ENCODE measurements at regions not wholly inside any gene's neighbourhood (a gene's known extent, or its start where the extent isn't known, plus 50 kb on each side); places are given as distances from the start of the nearest gene placed in this dataset.

DNA sequence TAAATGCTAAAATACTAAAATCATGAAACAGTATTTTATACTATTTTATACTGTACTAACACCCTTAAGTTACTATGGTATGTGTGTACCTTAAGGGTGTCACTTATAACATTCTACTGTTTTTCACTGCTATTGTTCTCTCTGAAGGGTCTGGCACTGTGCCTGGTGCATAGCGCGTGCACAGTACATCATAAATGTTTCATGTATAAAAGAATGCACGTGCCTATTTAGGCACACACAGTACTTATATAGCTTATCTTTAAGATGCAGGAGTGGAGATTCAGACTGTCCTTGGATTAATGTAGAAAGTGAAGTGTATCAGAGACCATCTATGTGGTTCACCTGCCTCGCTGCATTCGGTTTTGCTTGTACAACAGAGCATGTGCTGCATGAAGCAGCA is 64.0 kb upstream of the SGK1 start:
- TF ChIP-seq, protein P1, sequence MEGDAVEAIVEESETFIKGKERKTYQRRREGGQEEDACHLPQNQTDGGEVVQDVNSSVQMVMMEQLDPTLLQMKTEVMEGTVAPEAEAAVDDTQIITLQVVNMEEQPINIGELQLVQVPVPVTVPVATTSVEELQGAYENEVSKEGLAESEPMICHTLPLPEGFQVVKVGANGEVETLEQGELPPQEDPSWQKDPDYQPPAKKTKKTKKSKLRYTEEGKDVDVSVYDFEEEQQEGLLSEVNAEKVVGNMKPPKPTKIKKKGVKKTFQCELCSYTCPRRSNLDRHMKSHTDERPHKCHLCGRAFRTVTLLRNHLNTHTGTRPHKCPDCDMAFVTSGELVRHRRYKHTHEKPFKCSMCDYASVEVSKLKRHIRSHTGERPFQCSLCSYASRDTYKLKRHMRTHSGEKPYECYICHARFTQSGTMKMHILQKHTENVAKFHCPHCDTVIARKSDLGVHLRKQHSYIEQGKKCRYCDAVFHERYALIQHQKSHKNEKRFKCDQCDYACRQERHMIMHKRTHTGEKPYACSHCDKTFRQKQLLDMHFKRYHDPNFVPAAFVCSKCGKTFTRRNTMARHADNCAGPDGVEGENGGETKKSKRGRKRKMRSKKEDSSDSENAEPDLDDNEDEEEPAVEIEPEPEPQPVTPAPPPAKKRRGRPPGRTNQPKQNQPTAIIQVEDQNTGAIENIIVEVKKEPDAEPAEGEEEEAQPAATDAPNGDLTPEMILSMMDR (IDR thresholded peaks at IDR 0.05): no peak
- TF ChIP-seq POLR2A (IDR thresholded peaks at IDR 0.05): no peak
